Muscle of arm (tissue), 1 donor: ENCODE measurements at regions not wholly inside any gene's neighbourhood (a gene's known extent, or its start where the extent isn't known, plus 50 kb on each side); places are given as distances from the start of the nearest gene placed in this dataset.
A peak's percentile ranks its signal among the peaks of the same experiment; 100 is the strongest.
"Not testable (repeated sequence)": the region's sequence is repeated elsewhere in the genome, so short reads cannot be mapped to it uniquely, and the experiment has no call there.

ENCODE experiments used
- DNase-seq: peaks from one replicate; pipeline ENCODE4 v3.0.0-alpha.2; 2013

DNA sequence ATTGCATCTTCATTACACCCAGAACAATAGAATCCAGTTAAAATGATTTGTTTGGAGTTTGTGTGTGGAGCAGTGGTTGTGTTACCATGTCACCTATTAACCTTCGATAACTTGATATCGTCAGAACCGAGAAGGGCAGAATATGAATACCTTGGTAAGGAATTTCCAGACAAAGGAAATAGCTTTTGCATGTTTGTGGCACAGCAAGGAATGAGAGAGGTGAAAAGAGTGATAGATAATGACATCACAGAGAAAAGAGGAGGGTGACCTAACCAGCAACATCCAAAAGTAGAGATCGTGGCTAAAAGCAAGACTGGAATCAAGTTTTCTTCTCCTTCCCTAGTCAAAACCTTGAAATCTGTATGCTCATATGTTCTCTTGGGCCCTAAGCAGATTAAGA lies 244.6 kb upstream of the NEGR1 start:
- DNase-seq = no peak

DNA sequence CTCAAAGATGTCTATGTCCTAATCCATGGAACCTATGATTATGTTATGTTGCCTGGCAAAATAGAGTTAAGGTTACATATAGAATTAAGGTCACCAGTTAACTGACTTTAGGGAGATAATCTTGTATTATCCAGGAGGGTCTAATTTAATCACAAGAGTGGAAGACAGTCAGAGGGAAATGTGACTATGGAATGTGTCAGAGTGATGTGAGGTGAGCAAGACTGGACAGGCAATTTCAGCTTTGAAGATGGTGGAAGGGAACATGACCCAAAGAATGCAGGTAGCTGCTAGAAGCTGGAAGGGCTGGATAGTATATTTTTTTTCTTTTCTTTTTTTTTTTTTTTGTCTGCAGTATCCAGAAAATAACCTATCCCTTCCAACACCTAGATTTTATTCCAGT lies 241.7 kb upstream of the NEGR1 start:
- DNase-seq = no peak

DNA sequence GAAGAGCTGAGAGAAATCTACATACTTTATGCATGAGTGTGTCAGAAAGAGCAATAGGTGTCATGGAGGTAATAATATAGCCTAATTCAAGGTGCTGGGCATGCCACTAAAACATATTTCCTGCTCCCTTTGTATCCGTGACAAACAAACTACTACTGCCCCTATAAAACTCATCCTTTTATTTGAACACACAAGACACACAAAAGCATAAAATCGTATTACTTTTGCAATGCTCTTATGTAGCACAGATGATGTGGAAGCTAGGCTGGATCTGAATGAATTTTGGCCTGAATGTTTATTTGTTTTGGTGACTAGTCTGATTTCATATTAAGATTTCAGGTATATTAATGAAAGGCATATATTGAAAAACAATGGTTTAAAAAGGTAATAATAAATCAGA lies 239.3 kb upstream of the NEGR1 start:
- DNase-seq = no peak

DNA sequence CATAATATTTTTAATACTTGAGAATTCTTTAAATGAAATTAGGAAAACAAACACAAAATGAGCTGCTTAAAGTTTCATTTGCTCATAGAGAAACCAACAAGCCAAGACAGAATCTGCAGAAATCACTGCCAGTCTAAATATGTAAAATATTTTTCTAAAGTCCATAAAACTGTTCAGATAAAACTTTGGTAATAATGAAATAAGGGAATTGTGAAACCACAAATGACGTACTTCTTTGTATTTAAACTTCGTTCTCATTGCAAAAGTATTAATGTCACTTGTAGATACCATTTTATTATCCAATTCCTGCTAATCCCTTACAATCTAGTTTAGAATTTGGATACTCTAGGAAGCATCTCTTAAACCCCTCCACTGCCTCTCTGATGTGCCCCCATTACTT lies 234.5 kb upstream of the NEGR1 start:
- no peak for DNase-seq

DNA sequence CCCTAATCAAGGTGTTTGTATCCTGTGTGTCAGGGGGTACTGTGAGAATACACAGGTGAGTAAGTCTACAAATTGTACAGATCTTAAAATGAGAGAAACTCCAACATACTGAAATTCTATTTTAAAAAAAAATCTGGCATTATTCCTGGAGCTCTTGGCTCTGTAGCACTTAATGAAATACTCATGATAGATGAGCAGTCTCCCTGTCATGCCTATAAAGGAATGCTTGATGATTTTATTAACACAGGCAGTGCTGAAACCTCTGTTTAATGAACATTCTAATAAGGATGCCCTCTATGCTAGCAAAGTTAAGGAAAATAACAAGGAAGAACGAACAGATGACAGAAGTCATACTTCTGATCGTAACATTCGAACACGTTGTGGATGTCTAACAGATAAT lies 233.9 kb upstream of the NEGR1 start:
- DNase-seq = no peak

DNA sequence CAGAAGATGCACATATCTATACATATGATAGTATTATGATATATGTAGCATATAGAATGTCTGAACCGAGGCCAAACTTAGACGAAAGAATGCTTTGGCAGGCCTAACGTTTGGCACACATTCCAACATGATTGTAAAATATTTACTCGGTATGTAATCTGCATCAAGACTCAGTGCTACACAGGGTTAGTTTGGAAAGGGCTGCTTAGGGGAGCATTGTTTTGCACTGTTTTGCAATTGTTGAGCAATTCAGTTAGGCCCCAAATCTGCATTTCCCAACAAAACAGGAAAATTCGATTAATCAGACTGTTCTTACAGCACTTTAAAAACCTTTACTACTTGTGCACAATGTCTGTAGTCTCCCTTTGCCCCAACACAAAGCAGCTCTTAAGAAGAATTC lies 216.0 kb upstream of the NEGR1 start:
- DNase-seq = no peak

DNA sequence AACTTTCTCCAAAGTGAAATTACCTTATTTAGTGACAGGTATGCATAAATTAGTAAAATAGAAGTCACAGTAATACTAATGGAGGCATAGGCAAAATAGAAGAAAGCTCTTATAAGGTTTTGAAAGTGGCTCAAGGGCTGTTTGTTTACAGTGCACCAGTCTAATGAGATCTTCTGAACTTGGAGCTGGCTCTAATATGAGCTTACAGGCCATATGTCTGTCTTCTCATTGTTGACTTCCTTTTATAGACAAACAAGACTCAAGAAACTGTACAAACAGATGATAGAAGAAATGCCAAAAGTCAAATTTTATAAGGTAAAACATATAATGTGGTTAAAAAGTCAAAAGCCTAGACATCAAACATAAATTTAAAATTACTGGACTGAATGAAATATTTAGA lies 207.5 kb upstream of the NEGR1 start:
- DNase-seq = no peak

DNA sequence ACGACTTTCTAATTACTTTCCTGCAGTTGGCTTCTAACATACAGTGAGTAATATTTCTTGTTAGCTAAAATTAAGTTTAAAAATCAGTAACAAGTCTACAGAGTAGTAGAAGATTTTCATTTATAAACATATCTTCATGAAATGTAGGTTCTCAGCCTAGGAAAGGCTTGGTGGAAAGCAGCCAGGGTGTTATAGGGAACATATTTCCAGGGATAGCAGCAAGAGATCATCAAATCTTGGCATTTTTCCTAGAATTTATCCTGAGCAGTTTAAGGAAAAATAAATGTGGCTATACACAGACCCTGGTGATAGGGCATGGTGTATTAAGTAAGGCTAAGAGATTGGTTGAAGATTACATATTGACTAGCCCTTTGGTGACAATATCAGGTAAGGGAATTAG lies 203.5 kb upstream of the NEGR1 start:
- peak; percentile 61 for DNase-seq

DNA sequence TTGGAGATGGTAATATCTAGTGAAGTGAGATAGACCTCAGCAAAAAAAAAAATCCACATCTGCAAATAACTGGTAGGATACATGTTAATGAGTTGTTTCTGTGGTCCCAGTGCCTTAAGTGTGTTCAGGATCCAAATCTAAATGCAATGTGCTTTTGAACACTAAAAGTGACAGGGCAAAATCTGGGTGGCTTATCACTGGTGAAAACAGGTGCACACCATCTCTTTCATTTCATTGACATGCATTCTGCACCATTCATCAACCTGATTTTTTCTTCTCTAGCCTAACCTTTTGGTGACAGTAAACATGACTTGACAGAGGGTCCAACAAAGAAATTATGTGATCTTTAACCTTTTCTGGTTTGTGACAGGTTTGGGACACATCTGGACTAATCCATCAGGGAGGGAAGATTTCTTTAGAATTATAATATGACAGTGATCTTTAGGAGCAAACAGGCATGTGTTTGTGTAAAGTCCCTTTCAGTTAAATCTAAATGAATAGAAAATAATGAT lies 201.6 kb upstream of the NEGR1 start:
- DNase-seq = no peak

DNA sequence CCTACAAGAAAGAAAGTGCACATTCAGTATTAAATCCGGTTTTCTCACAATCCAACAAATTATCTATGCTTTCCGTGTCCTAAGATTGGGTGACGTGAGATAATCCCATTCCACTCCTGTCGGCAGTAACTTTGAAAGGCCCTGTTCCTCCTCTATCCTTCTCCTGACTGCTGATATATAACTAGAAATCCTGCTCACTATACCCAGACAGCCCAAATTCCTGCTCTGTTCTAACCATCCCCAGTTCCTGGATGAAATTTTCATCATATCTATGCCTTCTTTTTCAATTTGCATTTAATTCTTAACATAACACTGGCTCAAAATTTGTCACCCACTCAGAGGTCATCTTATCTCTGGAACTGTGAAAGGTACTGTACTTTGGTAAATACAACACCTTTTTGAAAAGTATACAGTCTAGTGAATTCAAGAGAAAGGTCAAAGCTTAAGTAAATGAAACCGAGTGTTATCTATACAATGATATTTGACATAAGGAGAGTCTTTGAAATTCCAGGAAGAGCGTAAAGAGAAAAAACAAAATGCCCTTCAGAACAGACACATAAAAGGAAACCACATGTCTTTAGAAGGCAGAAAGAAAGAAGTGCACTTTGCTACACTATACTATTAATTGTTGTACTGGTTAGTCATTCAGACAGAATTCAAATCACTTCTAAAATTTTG lies 200.5 kb upstream of the NEGR1 start:
- no peak for DNase-seq

DNA sequence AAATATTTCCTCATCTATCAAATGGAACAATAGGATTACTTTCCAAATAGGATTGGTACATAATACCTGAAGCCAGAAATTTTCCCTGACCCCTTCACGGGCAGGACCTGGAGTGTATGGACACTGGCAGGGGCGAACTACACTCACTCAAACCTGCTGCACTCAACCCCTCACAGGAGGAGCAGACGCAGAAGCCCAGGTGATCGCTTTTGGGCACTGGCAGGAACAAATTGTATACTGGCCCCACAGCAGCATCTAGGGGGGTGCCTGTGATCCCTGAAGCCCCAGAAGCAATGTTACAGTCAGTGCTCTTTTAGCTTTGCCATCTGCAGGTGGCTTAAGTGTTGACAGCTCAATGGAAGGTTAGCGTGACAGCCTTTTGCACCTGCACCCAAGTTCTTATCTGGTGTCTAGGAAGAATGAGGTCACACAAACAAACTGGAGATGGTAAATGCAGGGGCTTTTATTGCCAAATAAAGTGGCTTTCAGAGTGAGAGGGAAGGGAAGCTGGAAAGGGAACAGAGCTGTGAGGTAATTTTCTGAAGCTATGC lies 199.2 kb upstream of the NEGR1 start:
- DNase-seq = no peak

DNA sequence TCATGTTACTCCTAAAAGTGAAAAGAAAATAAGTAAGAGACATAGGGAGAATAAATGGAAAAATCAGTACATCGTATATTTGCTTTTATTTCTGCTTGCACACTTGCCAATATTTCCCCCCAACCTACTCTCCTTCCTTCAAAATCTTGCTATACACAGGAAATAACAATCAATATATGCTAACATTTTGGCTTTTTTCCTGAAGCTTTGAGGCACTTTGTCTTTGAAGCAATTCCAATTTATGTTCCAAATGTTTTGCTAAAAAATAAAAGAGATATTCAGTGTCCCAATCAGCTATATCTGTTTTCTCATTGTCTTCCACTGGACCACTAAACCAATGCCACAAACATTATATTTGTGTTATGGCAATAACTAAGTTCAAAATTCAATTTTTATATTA lies 184.0 kb upstream of the NEGR1 start:
- no peak for DNase-seq

DNA sequence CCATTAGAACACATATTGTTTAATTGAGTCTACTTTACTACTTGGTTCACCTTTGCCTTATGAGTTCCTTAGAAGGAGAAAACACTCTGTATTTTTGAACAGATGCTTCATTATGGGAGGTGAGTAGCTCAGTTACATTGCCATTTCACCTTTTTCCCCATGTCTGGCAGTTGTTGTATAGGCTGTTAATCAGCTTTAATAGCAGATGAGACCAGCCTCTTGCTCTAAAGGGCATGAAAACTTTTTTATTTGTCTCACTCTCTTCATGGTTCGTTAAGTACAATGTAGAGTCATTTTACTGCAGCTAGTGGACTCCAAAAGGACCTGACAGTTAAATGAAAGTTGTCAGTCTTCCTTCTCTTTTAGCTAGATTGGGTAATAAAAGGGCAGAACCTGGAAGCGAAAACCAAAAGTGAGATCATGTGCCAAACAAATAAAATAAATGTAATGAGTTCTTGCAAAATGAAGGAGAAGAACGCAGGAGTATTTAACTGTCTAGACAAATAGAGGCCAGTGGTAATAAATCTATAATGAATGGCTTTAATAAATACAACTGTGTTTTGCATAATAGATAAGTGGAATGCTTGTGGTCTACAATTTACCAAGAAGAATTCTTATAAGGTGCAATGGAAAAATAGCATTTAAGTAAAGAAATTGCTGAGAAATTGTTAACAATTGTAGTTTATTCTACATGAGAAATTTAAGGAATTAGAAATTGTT lies 180.0 kb upstream of the NEGR1 start:
- DNase-seq = no peak

DNA sequence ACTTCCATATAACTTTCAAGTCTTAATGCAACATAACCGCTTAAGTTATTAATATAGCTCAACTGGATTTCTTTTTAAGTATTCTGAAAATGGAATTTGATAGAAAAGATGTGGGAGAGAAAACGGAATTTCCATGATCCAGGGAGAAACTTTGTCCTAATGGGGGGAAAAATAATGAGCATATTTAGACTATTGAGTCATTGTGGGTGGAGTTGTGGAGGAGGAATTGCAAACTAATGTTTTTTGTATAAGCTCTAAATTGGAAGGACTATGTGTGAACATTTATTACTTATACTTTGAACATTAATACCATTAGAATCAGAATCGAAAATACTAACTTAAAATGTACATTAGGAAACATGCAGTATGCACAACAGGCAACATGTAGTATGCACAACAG lies 159.9 kb upstream of the NEGR1 start:
- no peak for DNase-seq

DNA sequence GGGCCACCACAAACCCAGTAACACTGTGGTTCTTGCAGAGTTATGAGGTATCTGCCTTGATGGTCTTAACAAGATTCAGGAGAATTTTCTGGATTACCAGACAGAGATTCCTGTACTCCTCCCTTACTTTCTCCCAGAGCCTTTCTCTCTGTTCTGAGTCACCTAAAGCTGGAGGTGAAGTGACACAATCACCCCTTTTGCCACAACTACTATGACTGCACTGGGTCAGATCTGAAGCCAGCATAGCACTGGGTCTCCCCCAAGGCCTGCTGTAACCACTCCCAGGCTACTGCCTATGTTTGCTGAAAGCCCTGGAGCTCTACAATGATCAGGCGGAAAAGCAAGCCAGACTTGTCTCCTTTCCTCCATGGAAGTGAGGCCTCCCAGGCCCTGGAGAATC lies 156.7 kb upstream of the NEGR1 start:
- DNase-seq = no peak

DNA sequence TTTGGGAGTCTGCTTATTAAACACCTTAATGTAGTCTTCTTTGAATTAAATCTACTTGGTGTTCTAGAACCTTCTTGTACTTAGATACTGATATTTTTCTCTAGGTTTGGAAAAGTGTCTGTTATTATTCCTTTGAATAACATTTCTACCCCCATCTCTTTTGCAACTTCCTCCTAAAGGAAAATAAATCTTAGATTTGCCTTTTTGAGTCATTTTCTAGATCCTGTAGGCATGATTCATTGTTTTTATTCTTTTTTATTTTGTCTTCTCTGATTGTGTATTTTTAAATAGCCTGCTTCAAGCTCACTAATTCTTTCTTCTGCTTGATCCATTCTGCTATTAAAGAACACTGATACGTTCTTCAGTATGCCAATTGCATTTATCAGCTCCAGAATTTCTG lies 155.9 kb upstream of the NEGR1 start:
- no peak for DNase-seq

DNA sequence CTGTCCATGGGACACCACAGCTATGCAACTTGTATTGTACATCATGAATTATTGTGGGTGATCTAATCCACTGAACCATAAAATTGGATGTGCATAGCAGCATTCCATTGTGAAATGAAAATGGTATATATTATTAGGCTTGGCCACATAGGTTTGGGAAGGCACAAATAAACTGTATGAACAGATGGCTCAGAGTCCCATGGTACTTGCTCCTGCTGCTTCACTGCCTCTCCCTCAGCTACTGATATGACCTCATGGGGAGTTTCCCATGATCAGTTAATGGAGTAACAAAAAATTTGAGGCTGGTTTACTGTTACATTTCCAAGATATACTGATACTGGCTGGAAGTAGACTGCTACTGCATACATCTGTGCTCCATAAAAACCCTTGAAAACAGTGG lies 152.7 kb upstream of the NEGR1 start:
- no peak for DNase-seq

DNA sequence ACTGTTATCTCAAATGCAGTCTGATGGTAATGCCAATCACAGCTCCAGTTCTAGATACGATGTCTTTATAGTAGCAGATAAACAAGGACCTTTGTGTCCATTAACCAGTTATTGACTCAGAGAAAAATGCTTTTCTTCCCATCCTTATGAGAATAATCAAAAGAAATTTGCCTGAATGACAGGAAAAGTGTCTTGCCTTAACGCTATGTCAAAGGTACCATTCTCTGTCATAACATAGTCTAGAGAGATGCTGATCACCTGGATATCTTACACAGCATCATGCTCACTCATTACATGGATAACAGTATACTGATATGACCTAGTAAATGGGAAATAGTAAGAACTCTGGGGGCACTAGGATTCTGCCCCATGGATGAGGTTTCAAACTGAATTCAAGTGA lies 151.7 kb upstream of the NEGR1 start:
- DNase-seq = no peak

DNA sequence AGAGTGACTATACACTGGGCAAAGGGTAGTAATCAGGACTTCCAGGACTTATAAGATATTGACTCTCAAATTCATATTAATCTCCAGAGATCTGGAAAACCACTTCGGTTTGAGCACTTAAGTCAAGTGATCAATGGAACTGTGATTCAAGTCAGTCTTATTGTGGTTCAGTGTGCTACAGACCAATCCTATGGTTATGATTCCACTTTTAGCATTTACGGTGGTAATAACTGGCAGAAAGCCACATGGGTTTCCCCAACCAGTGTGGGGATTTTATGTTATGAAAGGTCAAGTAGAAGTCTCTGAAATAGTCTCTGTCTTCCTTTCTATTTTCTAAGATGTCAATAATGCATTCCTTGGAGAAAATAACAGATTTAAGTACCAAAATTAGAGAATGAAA lies 151.3 kb upstream of the NEGR1 start:
- no peak for DNase-seq

DNA sequence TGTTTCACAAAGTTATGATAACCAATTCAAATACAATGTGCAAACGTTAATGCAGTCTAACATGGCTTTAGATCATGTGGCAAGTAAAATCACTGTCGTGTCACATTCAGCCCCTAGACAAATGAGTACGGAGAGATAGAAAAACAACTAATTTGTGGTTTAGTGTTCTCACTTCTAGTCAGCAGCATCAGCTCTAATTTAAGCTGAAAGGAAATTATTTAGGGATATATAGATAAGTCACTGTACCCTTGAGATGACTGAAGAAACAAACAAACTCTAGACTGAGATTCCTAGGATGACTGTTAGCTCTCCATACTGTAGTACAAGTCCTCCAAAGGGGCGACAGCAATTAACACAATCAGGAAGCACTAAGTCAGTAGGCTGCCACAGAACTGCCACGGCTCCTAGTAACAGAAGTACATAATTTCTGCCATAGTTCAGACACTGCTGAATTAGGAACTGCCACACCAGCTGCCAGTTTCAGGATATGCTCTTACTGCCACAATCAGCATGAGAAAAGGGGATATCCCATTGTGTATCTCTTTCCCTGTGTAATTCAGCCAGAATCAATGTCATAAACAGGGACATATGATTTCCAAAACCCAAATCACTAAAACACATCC lies 150.4 kb upstream of the NEGR1 start:
- DNase-seq = no peak

DNA sequence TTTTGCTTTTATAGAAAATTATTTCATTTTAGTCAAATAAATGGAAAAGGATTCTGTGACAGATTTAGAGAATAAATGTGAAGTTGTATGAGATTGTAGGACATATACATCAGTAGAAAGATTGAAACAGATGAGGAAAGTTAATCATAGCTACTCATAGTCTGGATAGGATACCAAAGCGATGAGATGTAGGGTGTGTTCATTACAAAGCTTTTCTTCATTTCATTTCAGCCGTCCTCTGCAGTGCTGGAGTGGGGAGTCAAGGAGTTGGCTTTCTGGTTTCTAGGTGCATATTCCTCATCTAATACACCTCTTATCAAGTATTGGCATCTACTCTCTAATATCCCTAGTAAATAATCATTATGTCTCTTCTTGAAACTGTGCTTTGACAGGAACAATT lies 149.5 kb upstream of the NEGR1 start:
- DNase-seq = no peak

DNA sequence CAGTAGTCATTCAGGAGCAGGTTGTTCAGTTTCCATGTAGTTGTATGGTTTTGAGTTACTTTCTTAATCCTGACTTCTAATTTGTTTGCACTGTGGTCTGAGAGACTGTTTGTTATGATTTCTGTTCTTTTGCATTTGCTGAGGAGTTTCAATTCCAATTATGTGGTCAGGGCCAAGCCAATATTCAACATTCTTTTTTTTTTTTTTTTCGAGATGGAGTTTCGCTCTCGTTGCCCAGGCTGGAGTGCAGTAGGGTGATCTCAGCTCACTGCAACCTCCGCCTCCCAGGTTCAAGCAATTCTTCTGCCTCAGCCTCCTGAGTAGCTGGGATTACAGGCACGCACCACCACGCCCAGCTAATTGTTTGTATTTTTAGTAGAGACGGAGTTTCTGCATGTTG lies 145.9 kb upstream of the NEGR1 start:
- DNase-seq = not testable (repeated sequence)

DNA sequence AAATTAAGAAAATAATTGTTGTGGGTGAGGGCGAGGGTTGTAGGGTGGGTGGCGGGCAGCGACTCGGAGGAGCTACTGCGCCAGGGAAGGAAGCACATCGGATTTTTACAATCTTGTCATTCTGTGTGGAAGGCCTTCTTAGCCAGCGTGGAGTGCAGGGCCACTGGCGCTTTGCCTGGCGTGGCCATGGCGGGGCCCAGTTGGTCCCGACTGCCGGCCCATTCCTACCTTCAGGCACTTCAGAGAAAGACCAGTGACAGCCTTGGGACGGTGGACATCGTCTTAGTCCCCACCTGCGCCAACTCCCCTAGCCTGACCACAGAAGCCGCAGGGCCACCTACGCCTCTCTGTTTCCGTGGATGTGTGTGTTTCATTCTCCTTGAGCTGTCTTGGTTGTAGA lies 136.9 kb upstream of the NEGR1 start:
- no peak for DNase-seq
